ENCODE measurements at regions not wholly inside any gene's neighbourhood (a gene's known extent, or its start where the extent isn't known, plus 50 kb on each side); places are given as distances from the start of the nearest gene placed in this dataset.

DNA sequence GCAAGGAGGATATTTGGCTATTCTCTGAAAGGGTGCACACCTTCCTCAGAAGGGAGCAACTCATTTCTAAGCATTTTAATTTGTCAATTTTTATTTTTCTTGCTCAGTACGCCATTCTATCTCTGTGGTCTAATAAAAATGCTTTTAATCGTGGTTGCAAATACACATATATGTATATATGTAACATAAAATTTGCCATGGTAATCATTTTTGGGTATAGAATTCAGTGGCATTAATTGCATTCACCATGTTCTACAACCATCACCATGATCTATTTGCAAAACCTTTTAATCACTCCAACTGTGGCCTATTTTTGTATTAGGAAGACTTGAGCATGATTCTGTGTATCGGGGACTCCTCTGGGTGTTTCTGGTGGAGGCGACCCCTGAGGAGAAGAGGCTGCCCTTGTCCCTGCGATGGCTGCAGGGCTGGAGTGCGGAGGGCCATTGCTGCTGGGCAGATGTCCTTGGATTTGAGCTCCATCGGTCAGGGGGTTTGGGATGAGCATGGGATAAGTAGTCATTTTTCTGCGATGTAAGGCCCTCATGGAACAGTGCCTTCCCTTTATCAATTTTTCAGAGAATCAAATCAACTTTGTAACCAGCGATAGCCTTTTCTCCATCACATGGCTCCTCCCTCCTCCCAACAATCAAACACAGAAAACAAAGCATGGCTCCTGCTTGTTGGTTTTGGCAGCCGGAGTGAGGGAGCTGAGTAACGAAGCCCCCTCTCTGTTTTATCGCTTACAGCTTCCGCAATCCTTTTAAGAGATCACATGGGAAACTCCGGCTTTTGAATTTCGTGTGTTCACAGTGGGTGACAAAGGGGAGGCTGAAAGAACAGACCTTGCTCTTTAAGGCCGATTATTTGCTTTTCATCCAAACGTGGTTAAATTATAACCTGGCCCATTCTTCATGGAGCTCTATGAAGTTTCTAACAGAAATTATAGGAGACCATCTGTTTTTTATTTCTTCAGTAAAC is 187.3 kb downstream of the TENT4A start:
- H3K9me3 ChIP-seq = no peaks in the 10 kb centered on the region
- peak overlapping the region in 1 of 2 donors; percentile 62 for H3K27ac ChIP-seq
- intact Hi-C loops (cut with DNase I; ENCODE audit: low total_unique reads) = no loop called here
- DNase-seq = no peak
- H3K4me1 ChIP-seq = no peaks in the 10 kb centered on the region
- no peak overlapping the region for H3K4me3 ChIP-seq
- H3K36me3 ChIP-seq (ENCODE audit: low read depth, missing control alignments) = no peaks in the 10 kb centered on the region
- WGBS, 2 donors = 67 to 74% methylated on average over 17 of the region's 17 CpGs
- TF ChIP-seq, protein P1, sequence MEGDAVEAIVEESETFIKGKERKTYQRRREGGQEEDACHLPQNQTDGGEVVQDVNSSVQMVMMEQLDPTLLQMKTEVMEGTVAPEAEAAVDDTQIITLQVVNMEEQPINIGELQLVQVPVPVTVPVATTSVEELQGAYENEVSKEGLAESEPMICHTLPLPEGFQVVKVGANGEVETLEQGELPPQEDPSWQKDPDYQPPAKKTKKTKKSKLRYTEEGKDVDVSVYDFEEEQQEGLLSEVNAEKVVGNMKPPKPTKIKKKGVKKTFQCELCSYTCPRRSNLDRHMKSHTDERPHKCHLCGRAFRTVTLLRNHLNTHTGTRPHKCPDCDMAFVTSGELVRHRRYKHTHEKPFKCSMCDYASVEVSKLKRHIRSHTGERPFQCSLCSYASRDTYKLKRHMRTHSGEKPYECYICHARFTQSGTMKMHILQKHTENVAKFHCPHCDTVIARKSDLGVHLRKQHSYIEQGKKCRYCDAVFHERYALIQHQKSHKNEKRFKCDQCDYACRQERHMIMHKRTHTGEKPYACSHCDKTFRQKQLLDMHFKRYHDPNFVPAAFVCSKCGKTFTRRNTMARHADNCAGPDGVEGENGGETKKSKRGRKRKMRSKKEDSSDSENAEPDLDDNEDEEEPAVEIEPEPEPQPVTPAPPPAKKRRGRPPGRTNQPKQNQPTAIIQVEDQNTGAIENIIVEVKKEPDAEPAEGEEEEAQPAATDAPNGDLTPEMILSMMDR (IDR thresholded peaks at IDR 0.05) = no peak
- no peak for TF ChIP-seq POLR2A (IDR thresholded peaks at IDR 0.05)
- H3K27me3 ChIP-seq = no peaks in the 10 kb centered on the region

DNA sequence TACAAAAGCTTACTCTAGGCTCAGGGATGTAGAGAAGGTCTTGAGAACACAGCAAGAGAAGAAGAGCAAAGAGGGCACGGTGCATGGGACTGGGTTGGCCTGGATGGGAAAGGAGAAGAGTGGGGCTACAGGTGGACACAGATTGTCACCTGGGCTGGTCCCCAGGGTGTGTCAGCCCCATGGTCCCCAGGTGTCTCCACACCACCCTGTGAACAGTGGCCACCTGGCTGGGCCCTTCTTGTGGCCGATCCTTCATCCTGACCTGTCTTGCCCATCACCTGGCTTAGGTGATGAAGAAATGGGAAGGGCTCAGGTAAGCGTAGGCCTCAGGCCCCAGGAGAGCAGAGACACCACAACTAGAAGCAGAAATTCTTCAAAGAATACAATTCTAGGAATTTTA is 188.9 kb downstream of the TENT4A start:
- DNase-seq = no peak

GRCh38 chr5:6902597-6902996 is 189.4 kb downstream of the TENT4A start:
- Histone ChIP-seq H3K4me3 (no peak overlapping the region), H3K27ac (no peak overlapping the region), H3K4me1 (no peaks in the 10 kb centered on the region), H3K36me3 (ENCODE audit: low read depth, missing control alignments) (no peaks in the 10 kb centered on the region), H3K27me3 (no peaks in the 10 kb centered on the region), H3K9me3 (no peaks in the 10 kb centered on the region)
- 70 to 80% methylated on average over 4 to 5 of the region's 5 CpGs for WGBS, 2 donors
- intact Hi-C loops (cut with DNase I; ENCODE audit: low total_unique reads) = no loop called here
- TF ChIP-seq POLR2A (IDR thresholded peaks at IDR 0.05) = no peak
- TF ChIP-seq, protein P1 (IDR thresholded peaks at IDR 0.05) = no peak
- no peak for DNase-seq

More for the DNA sequence above, 188.9 kb downstream of the TENT4A start:
- Histone ChIP-seq H3K27ac (no peak overlapping the region), H3K9me3 (no peaks in the 10 kb centered on the region), H3K4me1 (no peaks in the 10 kb centered on the region), H3K4me3 (no peak overlapping the region), H3K36me3 (ENCODE audit: low read depth, missing control alignments) (no peaks in the 10 kb centered on the region), H3K27me3 (no peaks in the 10 kb centered on the region)
- intact Hi-C loops (cut with DNase I; ENCODE audit: low total_unique reads) = no loop called here
- TF ChIP-seq POLR2A (IDR thresholded peaks at IDR 0.05) = no peak
- TF ChIP-seq, protein P1 (IDR thresholded peaks at IDR 0.05) = no peak
- WGBS, 2 donors = 94 to 97% methylated on average over 3 of the region's 3 CpGs

DNA sequence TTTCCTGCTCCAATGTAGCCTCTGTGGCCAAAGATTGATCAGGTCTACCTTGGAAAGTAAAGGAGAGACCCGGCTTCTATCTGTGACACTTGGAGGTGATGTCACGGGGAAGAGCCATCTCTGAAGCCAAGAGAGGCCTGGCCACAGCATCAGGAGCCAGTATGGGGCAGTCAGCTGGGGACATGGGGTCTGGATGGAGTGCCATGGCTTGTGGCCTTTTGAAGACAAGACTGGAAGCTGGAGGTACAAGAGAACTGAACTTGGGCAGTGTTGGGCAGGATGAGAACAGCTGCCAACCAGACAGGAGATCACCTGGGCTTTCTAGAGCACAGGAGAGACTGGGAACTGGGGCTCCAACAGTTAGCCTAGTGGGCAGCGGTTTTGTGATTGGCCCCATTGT is 190.7 kb downstream of the TENT4A start:
- no peaks in the 10 kb centered on the region for H3K9me3 ChIP-seq
- TF ChIP-seq POLR2A (IDR thresholded peaks at IDR 0.05) = no peak
- TF ChIP-seq, protein P1 (IDR thresholded peaks at IDR 0.05) = no peak
- H3K36me3 ChIP-seq (ENCODE audit: low read depth, missing control alignments) = no peaks in the 10 kb centered on the region
- no peaks in the 10 kb centered on the region for H3K4me1 ChIP-seq
- H3K27ac ChIP-seq = no peak overlapping the region
- no peaks in the 10 kb centered on the region for H3K27me3 ChIP-seq
- H3K4me3 ChIP-seq = no peak overlapping the region
- DNase-seq = no peak
- WGBS, 2 donors = 60 to 63% methylated on average over 3 of the region's 3 CpGs
- intact Hi-C loops (cut with DNase I; ENCODE audit: low total_unique reads) = no loop called here
